Uterus (tissue), 3 donors: ENCODE measurements at regions not wholly inside any gene's neighbourhood (a gene's known extent, or its start where the extent isn't known, plus 50 kb on each side); places are given as distances from the start of the nearest gene placed in this dataset.

Experiments used
- DNase-seq, 2 donors: peaks; one replicate each; pipeline ENCODE4 v3.0.0-alpha.2; 2019 to 2020
- H3K27ac ChIP-seq, 2 donors: fragments of 200-600 bp; sonication (generic); 1 replicate in 1 of 2; 2 replicates in 1 of 2; pipeline ENCODE4 v1.5.1; 2016 to 2018
- H3K27me3 ChIP-seq, 2 donors: fragments of 200-600 bp; sonication (generic); one replicate each; pipeline ENCODE4 v1.5.1; 2018 to 2019; ENCODE audit warnings: control low read depth in 1 of 2
- H3K36me3 ChIP-seq, 2 donors: fragments of 200-600 bp; sonication (generic); one replicate each; pipeline ENCODE4 v1.5.1; 2019; ENCODE audit warnings: control low read depth in 1 of 2
- H3K4me1 ChIP-seq, 2 donors: fragments of 200-600 bp; sonication (generic); one replicate each; pipeline ENCODE4 v1.5.1; 2018 to 2019; ENCODE audit warnings: control low read depth in 1 of 2
- H3K4me3 ChIP-seq, 2 donors: fragments of 200-600 bp; sonication (generic); 1 replicate in 1 of 2; 2 replicates in 1 of 2; pipeline ENCODE4 v1.5.1; 2018 to 2019; ENCODE audit warnings: mild to moderate bottlenecking in 1 of 2
- H3K9me3 ChIP-seq, 2 donors: fragments of 200-600 bp; sonication (generic); one replicate each; pipeline ENCODE4 v1.5.1; 2019; ENCODE audit warnings: control low read depth in 1 of 2
- POLR2A ChIP-seq, 2 donors: fragments of 450-650 bp; IDR thresholded peaks; one replicate each; pipeline ENCODE4 v1.6.1; 2016; ENCODE audit warnings: antibody characterized with exemption in 2 of 2, mild to moderate bottlenecking in 1 of 2, moderate library complexity in 1 of 2
- intact Hi-C: fragments of 100-400 bp; cut with DNase I; formaldehyde crosslinking; loops from one replicate; pipeline ENCODE4 v1.15.1; 2023; ENCODE audit warnings: low total_unique reads
- TF ChIP-seq, protein P1 (sequence below), 4 experiments: fragments of 200-600 bp in 2 of 4; fragments of 450-650 bp in 2 of 4; sonication (generic) in 2 of 4; IDR thresholded peaks; one replicate each; pipeline ENCODE4 v1.5.1; 2016 to 2019; ENCODE audit warnings: antibody characterized with exemption in 4 of 4, mild to moderate bottlenecking in 2 of 4, moderate library complexity in 1 of 4
- donor health status: DM: yes; HTN: yes; CAD: no.

DNA sequence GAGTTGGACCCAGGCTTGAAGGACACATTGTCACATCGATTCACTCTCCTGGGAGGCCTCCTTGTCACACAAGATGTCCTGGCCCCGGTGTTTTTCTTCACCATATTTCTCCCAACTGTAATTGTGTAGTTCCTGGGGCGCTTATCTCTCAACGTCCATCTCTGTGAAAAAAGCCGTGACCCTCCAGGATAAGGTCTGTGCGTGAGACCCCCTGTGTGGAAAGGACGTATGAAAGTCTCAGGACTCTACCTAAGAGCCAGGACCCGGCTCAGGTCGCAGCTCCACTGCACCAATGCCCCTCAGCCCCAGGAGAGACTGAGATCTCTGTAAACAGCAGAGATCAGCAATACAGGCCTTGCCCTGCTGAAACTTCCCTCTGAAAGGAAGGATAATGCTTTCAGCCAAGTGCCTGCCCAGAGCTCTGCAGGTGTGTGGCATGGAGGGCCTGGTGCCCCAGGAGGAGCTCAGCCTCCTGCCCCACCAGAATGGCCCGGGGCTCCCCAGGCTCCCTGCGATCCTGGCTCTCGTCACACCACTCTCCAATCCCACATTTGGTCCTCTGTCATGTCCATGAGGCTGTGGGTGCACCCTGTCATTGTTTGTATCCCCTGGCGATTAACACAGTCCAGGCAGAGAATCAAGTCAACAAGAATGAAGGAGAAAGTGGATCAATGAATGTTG is 119.2 kb upstream of the TMEM45B start:
- Histone ChIP-seq H3K4me1 (no peaks in the 10 kb centered on the region), H3K36me3 (no peaks in the 10 kb centered on the region), H3K27me3 (no peaks in the 10 kb centered on the region), H3K27ac (no peak overlapping the region), H3K4me3 (no peak overlapping the region), H3K9me3 (no peaks in the 10 kb centered on the region)
- no peak for TF ChIP-seq POLR2A (IDR thresholded peaks at IDR 0.05)
- TF ChIP-seq, protein P1, sequence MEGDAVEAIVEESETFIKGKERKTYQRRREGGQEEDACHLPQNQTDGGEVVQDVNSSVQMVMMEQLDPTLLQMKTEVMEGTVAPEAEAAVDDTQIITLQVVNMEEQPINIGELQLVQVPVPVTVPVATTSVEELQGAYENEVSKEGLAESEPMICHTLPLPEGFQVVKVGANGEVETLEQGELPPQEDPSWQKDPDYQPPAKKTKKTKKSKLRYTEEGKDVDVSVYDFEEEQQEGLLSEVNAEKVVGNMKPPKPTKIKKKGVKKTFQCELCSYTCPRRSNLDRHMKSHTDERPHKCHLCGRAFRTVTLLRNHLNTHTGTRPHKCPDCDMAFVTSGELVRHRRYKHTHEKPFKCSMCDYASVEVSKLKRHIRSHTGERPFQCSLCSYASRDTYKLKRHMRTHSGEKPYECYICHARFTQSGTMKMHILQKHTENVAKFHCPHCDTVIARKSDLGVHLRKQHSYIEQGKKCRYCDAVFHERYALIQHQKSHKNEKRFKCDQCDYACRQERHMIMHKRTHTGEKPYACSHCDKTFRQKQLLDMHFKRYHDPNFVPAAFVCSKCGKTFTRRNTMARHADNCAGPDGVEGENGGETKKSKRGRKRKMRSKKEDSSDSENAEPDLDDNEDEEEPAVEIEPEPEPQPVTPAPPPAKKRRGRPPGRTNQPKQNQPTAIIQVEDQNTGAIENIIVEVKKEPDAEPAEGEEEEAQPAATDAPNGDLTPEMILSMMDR (IDR thresholded peaks at IDR 0.05): no peak
- intact Hi-C loops: no loop called here
- DNase-seq: no peak

DNA sequence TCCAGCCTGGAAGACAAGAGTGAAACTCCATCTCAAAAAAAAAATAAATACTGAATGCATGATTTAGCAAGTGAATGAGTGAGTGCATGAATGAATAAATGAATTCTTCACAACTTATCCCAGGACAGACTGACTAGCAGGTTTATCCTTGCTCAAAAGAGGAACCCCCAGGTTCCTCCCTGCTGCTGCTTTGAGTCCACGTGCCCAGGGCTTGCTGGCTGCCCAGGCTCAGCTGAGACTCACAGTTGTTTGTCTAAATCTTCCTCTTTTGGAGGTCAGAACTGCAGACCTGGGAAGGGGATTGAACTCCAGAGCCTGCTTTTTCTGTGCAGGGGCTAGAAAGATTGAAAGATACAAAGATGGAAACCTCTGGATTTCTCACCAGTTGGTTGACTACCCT is 117.4 kb upstream of the TMEM45B start:
- no peaks in the 10 kb centered on the region for H3K27me3 ChIP-seq
- H3K27ac ChIP-seq: no peak overlapping the region
- no peaks in the 10 kb centered on the region for H3K4me1 ChIP-seq
- intact Hi-C loops: no loop called here
- no peaks in the 10 kb centered on the region for H3K36me3 ChIP-seq
- no peak for TF ChIP-seq POLR2A (IDR thresholded peaks at IDR 0.05)
- TF ChIP-seq, protein P1 (IDR thresholded peaks at IDR 0.05): no peak
- H3K4me3 ChIP-seq: no peak overlapping the region
- DNase-seq: no peak
- H3K9me3 ChIP-seq: no peaks in the 10 kb centered on the region

- no peak for DNase-seq
- intact Hi-C loops: no loop called here
- Histone ChIP-seq H3K27me3 (no peaks in the 10 kb centered on the region), H3K27ac (no peak overlapping the region), H3K4me3 (no peak overlapping the region), H3K4me1 (no peaks in the 10 kb centered on the region), H3K9me3 (no peaks in the 10 kb centered on the region), H3K36me3 (no peaks in the 10 kb centered on the region)
- TF ChIP-seq, protein P1 (IDR thresholded peaks at IDR 0.05): no peak
- TF ChIP-seq POLR2A (IDR thresholded peaks at IDR 0.05): no peak
These were observed 115.8 kb upstream of the TMEM45B start for GRCh38 chr11:129699711-129700304.

DNA sequence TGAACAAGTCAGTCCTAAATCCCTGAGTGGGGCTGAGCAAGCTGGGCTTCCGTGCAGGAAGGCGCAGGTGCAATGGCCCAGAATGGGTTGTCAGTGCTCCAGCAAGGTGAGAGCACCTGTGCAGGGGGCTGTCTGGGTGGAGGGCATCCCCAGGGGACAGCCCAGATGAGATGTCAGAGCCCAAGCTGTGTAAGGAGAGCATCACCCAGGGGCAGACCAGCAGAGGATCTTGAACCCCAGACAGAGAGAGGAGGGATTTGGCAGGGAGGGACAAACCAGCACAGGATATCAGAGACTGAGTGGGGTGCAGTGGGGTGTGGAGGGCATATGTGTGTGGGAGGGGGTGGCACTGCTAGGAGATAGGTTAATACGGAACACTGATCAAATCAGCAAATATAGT is 114.9 kb upstream of the TMEM45B start:
- no peak overlapping the region for H3K27ac ChIP-seq
- H3K9me3 ChIP-seq: no peaks in the 10 kb centered on the region
- no peak for DNase-seq
- no peaks in the 10 kb centered on the region for H3K4me1 ChIP-seq
- intact Hi-C loops: no loop called here
- no peaks in the 10 kb centered on the region for H3K36me3 ChIP-seq
- no peaks in the 10 kb centered on the region for H3K27me3 ChIP-seq
- TF ChIP-seq POLR2A (IDR thresholded peaks at IDR 0.05): no peak
- TF ChIP-seq, protein P1 (IDR thresholded peaks at IDR 0.05): no peak
- H3K4me3 ChIP-seq: no peak overlapping the region

GRCh38 chr11:129701706-129702105 is 113.9 kb upstream of the TMEM45B start:
- intact Hi-C loops: no loop called here
- no peaks in the 10 kb centered on the region for H3K36me3 ChIP-seq
- H3K27ac ChIP-seq: no peak overlapping the region
- TF ChIP-seq POLR2A (IDR thresholded peaks at IDR 0.05): no peak
- TF ChIP-seq, protein P1 (IDR thresholded peaks at IDR 0.05): no peak
- H3K4me1 ChIP-seq: no peaks in the 10 kb centered on the region
- no peak for DNase-seq
- H3K4me3 ChIP-seq: no peak overlapping the region
- H3K27me3 ChIP-seq: no peaks in the 10 kb centered on the region
- no peaks in the 10 kb centered on the region for H3K9me3 ChIP-seq
